Activated CD8-positive, alpha-beta memory T cell treated with anti-CD3 and anti-CD28 coated beads, Interleukin-2, amount 10 ng/mL, durations not matched to agents 7 days and 5 days (primary cell): ENCODE measurements at regions not wholly inside any gene's neighbourhood (a gene's known extent, or its start where the extent isn't known, plus 50 kb on each side); places are given as distances from the start of the nearest gene placed in this dataset.

Source experiments
- ATAC-seq: fragments of 150-1000 bp; cut with Tn5 transposase; one replicate; pipeline ENCODE4 v1.10.0; 2021; ENCODE audit warnings: moderate library complexity
- CTCF ChIA-PET: fragments of 350-600 bp; sonication (Branson Sonifier 250); formaldehyde crosslinking; loops from one replicate; lab custom pipeline; 2021; ENCODE audit warnings: antibody characterized with exemption; lab: Charles Lee
- DNase-seq: peaks from one replicate; pipeline ENCODE4 v3.0.0-alpha.2; 2020
- H3K27ac Mint-ChIP-seq: one replicate; pipeline ENCODE4 v1.8.0; 2021; ENCODE audit warnings: mild to moderate bottlenecking, mixed read lengths
- H3K27me3 Mint-ChIP-seq: one replicate; pipeline ENCODE4 v1.8.0; 2021; ENCODE audit warnings: mixed read lengths
- H3K36me3 Mint-ChIP-seq: one replicate; pipeline ENCODE4 v1.8.0; 2021; ENCODE audit warnings: mild to moderate bottlenecking, mixed read lengths
- H3K4me1 Mint-ChIP-seq: one replicate; pipeline ENCODE4 v1.8.0; 2021; ENCODE audit warnings: mixed read lengths
- H3K4me3 Mint-ChIP-seq: one replicate; pipeline ENCODE4 v1.8.0; 2021; ENCODE audit warnings: mild to moderate bottlenecking, moderate library complexity, mixed read lengths
- H3K9me3 Mint-ChIP-seq: one replicate; pipeline ENCODE4 v1.8.0; 2022; ENCODE audit warnings: low read depth, mixed read lengths

DNA sequence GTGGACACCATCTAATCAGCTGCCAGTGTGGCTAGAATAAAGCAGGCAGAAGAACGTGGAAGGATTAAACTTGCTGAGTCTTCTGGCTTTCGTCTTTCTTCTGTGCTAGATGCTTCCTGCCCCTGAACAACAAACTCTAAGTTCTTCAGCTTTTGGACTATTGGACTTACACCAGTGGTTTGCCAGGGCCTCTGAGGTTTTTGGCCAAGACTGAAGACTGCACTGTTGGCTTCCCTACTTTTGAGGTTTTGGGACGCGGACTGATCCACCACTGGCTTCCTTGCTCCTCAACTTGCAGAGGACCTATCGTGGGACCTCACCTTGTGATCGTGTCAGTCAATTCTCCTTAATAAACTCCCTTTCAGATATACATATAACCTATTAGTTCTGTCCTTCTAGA, 696.1 kb upstream of the NCAM2 start:
- Mint-ChIP-seq H3K27ac (no peak overlapping the region), H3K9me3 (peaks cover 4% of the 10 kb centered on the region), H3K4me1 (no peaks in the 10 kb centered on the region), H3K27me3 (no peaks in the 10 kb centered on the region), H3K36me3 (no peaks in the 10 kb centered on the region), H3K4me3 (no peak overlapping the region)
- ATAC-seq, result no peak
- CTCF ChIA-PET, result no interaction called here
- DNase-seq, result no peak

DNA sequence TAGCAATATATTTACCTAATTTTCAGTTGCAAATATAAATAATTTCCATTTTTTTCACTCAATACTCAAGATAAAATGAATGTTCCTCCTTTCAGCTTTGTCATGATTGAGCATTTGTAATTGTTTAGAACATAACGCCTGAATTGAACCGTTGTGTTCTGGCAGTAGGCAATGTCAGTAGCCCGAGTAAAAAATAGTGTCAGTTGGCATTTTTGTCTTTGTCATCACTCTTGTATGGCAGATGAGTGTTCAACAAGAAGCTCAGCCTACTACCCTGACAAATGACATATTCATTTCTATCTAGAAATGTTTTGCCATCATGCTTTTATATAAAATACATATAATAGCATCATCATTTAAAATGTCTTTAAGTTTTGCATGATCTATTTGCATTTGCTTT, 691.4 kb upstream of the NCAM2 start:
- ATAC-seq, result no peak
- no peaks in the 10 kb centered on the region for H3K36me3 Mint-ChIP-seq

DNA sequence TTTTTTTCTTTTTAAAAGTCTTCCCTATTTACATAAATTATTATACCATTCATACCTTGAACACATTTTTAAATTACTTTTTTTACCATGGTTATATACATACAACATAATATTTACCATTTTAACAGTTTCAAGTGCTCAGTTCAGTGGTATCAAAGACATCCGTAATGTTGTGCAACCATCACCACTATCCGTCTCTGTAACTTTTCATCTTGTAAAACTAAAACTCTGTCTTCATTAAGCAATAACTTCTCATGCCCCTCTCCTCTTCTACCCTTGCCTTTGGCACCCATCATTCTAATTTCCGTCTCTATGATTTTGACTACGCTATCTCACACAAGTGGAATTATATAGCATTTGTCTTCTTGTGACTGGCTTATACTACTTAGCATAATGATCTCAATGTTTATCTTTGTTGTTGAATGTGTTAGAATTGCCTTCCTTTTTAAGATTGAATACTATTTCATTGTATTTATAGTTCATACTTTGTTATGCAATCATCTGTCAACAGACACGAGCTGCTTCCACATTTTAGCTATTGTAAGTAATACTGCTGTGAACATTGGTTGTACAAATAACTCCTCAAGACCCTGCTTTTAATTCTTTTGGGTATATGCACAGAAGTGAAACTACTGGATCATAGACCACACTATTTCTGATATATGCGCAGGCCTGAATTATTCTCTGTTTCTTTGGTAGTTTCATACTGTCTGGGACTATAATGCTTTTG, 689.5 kb upstream of the NCAM2 start:
- H3K27me3 Mint-ChIP-seq, result no peaks in the 10 kb centered on the region
- H3K36me3 Mint-ChIP-seq, result no peaks in the 10 kb centered on the region
- H3K4me3 Mint-ChIP-seq, result no peak overlapping the region
- no peak for DNase-seq
- no peak overlapping the region for H3K27ac Mint-ChIP-seq
- H3K9me3 Mint-ChIP-seq, result peaks cover 5% of the 10 kb centered on the region
- no peak for ATAC-seq
- CTCF ChIA-PET, result no interaction called here
- no peaks in the 10 kb centered on the region for H3K4me1 Mint-ChIP-seq

More for the DNA sequence above, 691.4 kb upstream of the NCAM2 start:
- no peaks in the 10 kb centered on the region for H3K4me1 Mint-ChIP-seq
- no peak for DNase-seq
- no peak overlapping the region for H3K4me3 Mint-ChIP-seq
- no peaks in the 10 kb centered on the region for H3K27me3 Mint-ChIP-seq
- H3K9me3 Mint-ChIP-seq, result peaks cover 5% of the 10 kb centered on the region
- no peak overlapping the region for H3K27ac Mint-ChIP-seq
- CTCF ChIA-PET, result no interaction called here

DNA sequence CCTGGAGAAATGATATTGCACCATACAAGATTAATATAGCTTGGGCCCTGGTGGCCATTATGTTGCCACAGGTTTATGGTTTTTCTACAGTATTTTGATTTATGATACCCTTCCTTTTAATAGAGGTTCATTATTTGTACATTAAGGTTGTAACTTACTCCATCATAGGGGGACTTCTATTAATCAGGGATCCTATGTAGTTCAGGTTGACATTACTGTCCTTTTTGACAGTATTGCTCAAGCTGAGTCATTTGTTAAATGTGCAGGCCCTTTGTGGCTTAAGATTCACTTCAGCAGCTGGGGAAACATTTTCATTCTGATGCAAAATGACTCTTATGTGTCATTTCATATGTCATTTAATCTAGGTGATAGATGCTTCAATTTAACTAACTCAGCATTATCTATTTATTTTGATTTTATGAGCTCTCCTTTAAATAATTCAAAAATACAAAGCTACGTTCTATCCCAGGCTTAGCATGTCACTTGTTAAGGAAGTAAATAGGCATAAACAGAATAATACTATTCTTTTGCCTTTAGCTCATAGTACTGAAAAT, 686.9 kb upstream of the NCAM2 start:
- Mint-ChIP-seq H3K9me3 (peaks cover 9% of the 10 kb centered on the region), H3K4me1 (no peaks in the 10 kb centered on the region), H3K27me3 (no peaks in the 10 kb centered on the region), H3K4me3 (no peak overlapping the region), H3K36me3 (no peaks in the 10 kb centered on the region), H3K27ac (no peak overlapping the region)
- DNase-seq (no peak), ATAC-seq (no peak)
- CTCF ChIA-PET, result no interaction called here

DNA sequence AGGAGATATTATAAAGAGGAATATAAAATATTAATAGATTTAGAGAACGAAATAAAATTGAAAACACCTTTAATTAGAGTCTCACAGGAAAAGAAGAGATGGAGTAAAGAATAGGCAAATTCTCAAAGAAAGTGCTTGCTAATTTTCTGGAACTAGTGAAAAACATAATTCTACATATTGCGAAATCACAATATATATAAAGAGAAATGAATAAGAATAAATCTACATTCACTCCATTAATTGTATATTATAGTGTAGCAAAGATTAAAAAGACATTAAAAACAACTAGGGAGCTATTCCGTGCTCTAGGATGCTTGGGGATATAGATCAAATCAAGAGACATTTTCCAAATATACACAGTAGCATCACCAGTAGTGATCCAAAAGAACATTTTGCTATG, 685.2 kb upstream of the NCAM2 start:
- H3K27me3 Mint-ChIP-seq, result no peaks in the 10 kb centered on the region
- no peaks in the 10 kb centered on the region for H3K4me1 Mint-ChIP-seq
- no peak for DNase-seq
- ATAC-seq, result no peak
- H3K9me3 Mint-ChIP-seq, result peaks cover 14% of the 10 kb centered on the region
- no peak overlapping the region for H3K4me3 Mint-ChIP-seq
- no peaks in the 10 kb centered on the region for H3K36me3 Mint-ChIP-seq
- CTCF ChIA-PET, result no interaction called here
- no peak overlapping the region for H3K27ac Mint-ChIP-seq

DNA sequence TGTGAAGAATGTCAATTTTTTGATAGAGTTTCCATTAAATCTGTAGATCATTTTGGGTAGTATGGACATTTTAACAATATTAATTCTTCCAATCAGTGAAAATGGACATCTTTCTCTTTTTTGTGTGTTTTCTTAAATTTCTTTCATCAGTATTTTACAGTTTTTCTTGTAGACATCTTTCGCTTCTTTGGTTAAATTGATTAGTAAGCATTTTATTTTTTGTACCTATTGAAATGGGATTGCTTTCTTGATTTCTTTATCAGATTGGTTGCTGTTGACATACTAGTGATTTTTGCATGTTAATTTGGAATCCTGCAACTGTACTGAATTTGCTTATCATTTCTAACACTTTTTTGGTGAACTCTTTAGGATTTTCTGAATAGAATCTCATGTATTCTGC, 683.2 kb upstream of the NCAM2 start:
- H3K27me3 Mint-ChIP-seq, result no peaks in the 10 kb centered on the region
- no peak for ATAC-seq
- no peak overlapping the region for H3K4me3 Mint-ChIP-seq
- H3K4me1 Mint-ChIP-seq, result no peaks in the 10 kb centered on the region
- H3K36me3 Mint-ChIP-seq, result no peaks in the 10 kb centered on the region
- H3K9me3 Mint-ChIP-seq, result peaks cover 17% of the 10 kb centered on the region
- DNase-seq, result no peak
- CTCF ChIA-PET, result no interaction called here
- no peak overlapping the region for H3K27ac Mint-ChIP-seq

DNA sequence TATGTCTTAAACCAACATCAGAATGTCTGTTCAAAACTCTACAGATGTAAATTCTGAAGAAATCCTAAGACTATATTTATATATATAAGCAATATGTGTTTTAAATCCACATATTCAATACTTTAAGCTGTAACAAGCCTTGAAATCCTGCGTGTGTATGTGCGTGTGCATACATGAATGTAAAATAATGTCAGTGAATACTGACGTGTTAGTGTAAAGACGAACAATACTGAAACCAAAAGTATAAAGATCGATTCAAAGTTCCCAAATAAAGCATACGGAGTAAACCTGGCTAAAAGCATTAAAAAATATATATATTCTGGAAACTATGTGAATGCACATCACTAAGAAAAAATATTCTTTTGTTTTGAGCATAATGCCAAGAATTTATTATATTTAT, 668.6 kb upstream of the NCAM2 start:
- Mint-ChIP-seq H3K9me3 (peaks cover 15% of the 10 kb centered on the region), H3K4me1 (no peaks in the 10 kb centered on the region), H3K36me3 (no peaks in the 10 kb centered on the region), H3K27ac (no peak overlapping the region), H3K4me3 (no peak overlapping the region), H3K27me3 (no peaks in the 10 kb centered on the region)
- DNase-seq, result no peak
- CTCF ChIA-PET, result no interaction called here
- ATAC-seq, result no peak

DNA sequence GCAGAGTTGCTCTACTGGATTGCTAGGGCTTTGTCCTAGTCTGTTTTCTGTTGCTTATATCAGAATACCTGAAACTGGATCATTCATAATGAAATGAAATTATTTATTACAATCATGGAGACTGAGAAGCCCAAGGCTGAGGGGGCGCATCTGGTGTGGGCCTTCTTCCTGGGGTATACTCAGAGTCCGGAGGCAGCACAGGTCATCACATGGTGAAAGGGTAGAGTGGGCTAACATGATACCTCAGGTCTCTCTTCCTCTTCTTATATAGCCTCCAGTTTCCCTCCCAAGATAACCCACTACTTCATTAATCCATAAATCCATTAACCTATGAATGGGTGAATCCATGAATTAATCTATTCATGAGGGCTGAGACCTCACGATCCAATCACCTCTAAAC, 667.6 kb upstream of the NCAM2 start:
- no peaks in the 10 kb centered on the region for H3K27me3 Mint-ChIP-seq
- no peaks in the 10 kb centered on the region for H3K4me1 Mint-ChIP-seq
- no peak overlapping the region for H3K4me3 Mint-ChIP-seq
- CTCF ChIA-PET, result no interaction called here
- H3K9me3 Mint-ChIP-seq, result peaks cover 15% of the 10 kb centered on the region
- H3K27ac Mint-ChIP-seq, result no peak overlapping the region
- ATAC-seq, result no peak
- no peak for DNase-seq
- no peaks in the 10 kb centered on the region for H3K36me3 Mint-ChIP-seq

DNA sequence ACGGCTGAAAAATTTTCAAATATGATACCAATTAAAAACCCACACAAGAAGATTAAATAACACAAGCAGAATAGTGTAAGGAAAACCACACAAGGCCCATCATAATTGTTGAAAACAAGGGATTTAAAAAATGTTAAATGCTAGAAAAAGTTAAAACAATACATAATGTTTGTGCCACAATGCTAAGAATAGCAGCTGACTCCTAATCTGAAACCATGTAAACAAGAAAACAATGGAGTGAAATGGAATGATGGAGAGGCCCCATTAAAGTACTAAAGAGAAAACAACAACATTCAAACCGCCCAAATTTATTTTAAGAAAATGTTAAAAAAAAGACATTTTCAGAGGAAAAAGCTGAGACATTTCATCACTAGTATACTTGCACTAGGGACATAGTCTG, 663.6 kb upstream of the NCAM2 start:
- H3K4me3 Mint-ChIP-seq, result no peak overlapping the region
- H3K27me3 Mint-ChIP-seq, result no peaks in the 10 kb centered on the region
- CTCF ChIA-PET, result no interaction called here
- no peaks in the 10 kb centered on the region for H3K36me3 Mint-ChIP-seq
- no peak overlapping the region for H3K27ac Mint-ChIP-seq
- ATAC-seq, result no peak
- no peak for DNase-seq
- H3K4me1 Mint-ChIP-seq, result no peaks in the 10 kb centered on the region
- H3K9me3 Mint-ChIP-seq, result peaks cover 11% of the 10 kb centered on the region

DNA sequence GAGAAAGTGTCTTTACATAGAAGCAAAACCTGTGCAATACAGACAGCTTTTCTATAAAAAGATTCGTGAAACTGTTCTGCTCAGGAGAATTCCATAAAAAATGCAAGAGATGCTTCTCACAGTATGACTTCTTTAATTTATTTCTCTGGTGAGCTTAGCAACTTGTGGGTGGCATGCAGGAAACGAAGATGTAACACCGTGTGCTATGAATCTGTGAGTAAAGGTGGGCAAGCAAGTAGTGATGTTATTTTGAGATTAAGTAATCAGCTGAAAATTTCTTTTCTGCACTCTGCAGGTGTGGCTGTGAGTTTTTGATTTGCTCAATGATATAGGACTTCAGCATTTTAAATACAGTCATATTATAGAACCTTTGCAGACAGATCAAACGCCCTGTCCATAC, 656.8 kb upstream of the NCAM2 start:
- Mint-ChIP-seq H3K27ac (no peak overlapping the region), H3K36me3 (no peaks in the 10 kb centered on the region), H3K4me1 (no peaks in the 10 kb centered on the region), H3K27me3 (no peaks in the 10 kb centered on the region), H3K9me3 (peaks cover 20% of the 10 kb centered on the region), H3K4me3 (no peak overlapping the region)
- no peak for ATAC-seq
- no peak for DNase-seq
- CTCF ChIA-PET, result no interaction called here

DNA sequence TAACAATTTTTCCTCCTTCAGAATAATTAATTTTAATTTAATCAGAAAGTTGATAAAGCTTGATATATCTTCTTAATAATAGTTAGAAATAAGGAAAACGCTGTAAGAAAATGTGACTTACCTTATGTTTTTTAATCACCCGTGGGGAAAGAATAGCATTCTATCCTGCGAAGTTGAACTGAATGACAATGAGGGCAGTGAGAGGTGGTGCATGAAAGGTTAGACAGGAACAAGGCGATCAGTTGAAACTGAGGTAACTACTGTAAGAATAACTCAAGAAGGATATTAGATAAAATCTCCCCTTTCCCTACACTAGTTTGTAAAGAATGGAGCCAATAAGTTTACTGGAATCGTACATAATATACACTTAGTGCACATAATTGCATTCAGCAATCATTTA, 655.0 kb upstream of the NCAM2 start:
- Mint-ChIP-seq H3K27me3 (no peaks in the 10 kb centered on the region), H3K36me3 (no peaks in the 10 kb centered on the region), H3K27ac (no peak overlapping the region), H3K4me1 (no peaks in the 10 kb centered on the region), H3K9me3 (peaks cover 23% of the 10 kb centered on the region), H3K4me3 (no peak overlapping the region)
- CTCF ChIA-PET, result no interaction called here
- DNase-seq (no peak), ATAC-seq (no peak)

DNA sequence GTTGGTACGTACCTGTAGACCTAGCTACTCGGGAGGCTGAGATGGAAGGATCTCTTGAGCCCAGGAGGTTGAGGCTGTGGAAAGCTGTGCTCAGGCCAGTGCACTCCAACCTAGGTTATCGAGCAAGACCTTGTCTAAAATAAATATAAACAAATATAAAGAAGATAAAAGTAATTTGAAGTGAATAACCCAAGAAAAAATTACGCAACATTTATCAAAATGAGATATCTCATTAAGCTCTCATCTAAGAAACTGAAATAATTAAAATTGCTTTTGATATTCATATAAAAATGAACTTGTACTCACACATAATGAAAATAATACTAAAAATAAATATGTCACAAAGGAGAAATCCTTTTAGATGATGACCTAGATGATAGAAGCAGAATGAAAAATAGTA, 647.1 kb upstream of the NCAM2 start:
- Mint-ChIP-seq H3K4me1 (no peaks in the 10 kb centered on the region), H3K4me3 (no peak overlapping the region), H3K9me3 (peaks cover 22% of the 10 kb centered on the region), H3K27me3 (no peaks in the 10 kb centered on the region), H3K27ac (no peak overlapping the region), H3K36me3 (no peaks in the 10 kb centered on the region)
- no peak for ATAC-seq
- CTCF ChIA-PET, result no interaction called here
- DNase-seq, result no peak

DNA sequence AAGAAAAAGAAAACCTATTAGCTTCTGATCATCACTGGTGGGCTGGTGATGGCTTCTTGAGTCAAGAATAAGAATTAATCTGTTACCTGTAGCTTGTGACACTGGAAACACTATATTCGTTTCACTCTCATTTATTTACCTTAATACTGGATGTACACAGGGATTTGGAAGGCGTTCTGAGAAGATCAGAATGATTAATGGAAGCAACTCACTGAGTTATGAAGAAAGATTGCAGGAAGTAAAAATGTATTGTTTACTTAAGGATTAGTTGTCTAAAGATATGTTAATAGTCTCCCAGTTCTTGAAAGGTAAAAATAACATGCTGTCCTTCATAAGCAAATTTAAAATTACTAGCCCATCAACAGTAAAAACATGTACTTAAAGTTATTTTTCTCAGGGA, 644.9 kb upstream of the NCAM2 start:
- no peaks in the 10 kb centered on the region for H3K4me1 Mint-ChIP-seq
- no peak for ATAC-seq
- CTCF ChIA-PET, result no interaction called here
- no peaks in the 10 kb centered on the region for H3K27me3 Mint-ChIP-seq
- DNase-seq, result no peak
- H3K4me3 Mint-ChIP-seq, result no peak overlapping the region
- H3K27ac Mint-ChIP-seq, result no peak overlapping the region
- no peaks in the 10 kb centered on the region for H3K36me3 Mint-ChIP-seq
- H3K9me3 Mint-ChIP-seq, result peaks cover 20% of the 10 kb centered on the region

DNA sequence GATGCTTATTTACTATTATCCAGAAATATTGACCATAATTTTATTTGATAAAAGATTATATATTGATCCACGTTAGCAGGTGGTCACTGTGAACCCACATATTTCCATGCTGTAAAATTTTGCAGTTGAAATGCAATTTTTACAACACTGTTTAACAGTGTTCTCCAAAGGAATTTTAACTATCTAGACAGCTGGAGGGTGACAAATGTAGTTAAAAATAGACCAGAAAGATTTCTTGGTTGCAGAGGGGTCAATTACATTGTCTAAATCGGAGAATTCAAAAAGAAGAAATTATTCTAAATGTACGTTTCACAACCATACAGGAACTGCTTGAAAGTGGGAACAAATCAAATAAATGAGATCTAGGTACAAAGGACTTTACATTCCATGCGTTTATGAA, 625.2 kb upstream of the NCAM2 start:
- Mint-ChIP-seq H3K27ac (no peak overlapping the region), H3K9me3 (peaks cover 7% of the 10 kb centered on the region), H3K4me1 (no peaks in the 10 kb centered on the region), H3K27me3 (no peaks in the 10 kb centered on the region), H3K36me3 (no peaks in the 10 kb centered on the region), H3K4me3 (no peak overlapping the region)
- DNase-seq (no peak), ATAC-seq (no peak)
- CTCF ChIA-PET, result no interaction called here
